ENCODE measurements at regions not wholly inside any gene's neighbourhood (a gene's known extent, or its start where the extent isn't known, plus 50 kb on each side); places are given as distances from the start of the nearest gene placed in this dataset.
"Not testable (repeated sequence)": the region's sequence is repeated elsewhere in the genome, so short reads cannot be mapped to it uniquely, and the experiment has no call there.

GRCh38 chr5:112062181-112062580, 305.2 kb upstream of the NREP start:
- no peak for ATAC-seq
- H3K9me3 Mint-ChIP-seq: no peaks in the 10 kb centered on the region
- peaks cover 7% of the 10 kb centered on the region for H3K27me3 Mint-ChIP-seq
- no peak overlapping the region for H3K27ac Mint-ChIP-seq
- no peak overlapping the region for H3K4me3 Mint-ChIP-seq
- DNase-seq: no peak
- H3K4me1 Mint-ChIP-seq: no peaks in the 10 kb centered on the region

GRCh38 chr5:112061666-112062065, 304.7 kb upstream of the NREP start:
- no peaks in the 10 kb centered on the region for H3K4me1 Mint-ChIP-seq
- no peak overlapping the region for H3K27ac Mint-ChIP-seq
- H3K9me3 Mint-ChIP-seq: no peaks in the 10 kb centered on the region
- peaks cover 6% of the 10 kb centered on the region for H3K27me3 Mint-ChIP-seq
- H3K4me3 Mint-ChIP-seq: no peak overlapping the region
- no peak for DNase-seq
- no peak for ATAC-seq

- Mint-ChIP-seq H3K4me3 (no peak overlapping the region), H3K27me3 (peaks cover 14% of the 10 kb centered on the region), H3K27ac (no peak overlapping the region), H3K9me3 (peaks cover 6 to 18% of the 10 kb centered on the region in 2 donors), H3K4me1 (no peaks in the 10 kb centered on the region)
- DNase-seq (no peak), ATAC-seq (no peak)
Observed at GRCh38 chr5:112059579-112060135, 302.7 kb upstream of the NREP start.

- no peaks in the 10 kb centered on the region for H3K4me1 Mint-ChIP-seq
- no peak overlapping the region for H3K27ac Mint-ChIP-seq
- peaks cover 9 to 18% of the 10 kb centered on the region in 2 donors for H3K9me3 Mint-ChIP-seq
- DNase-seq (no peak), ATAC-seq (no peak)
- peaks cover 21% of the 10 kb centered on the region for H3K27me3 Mint-ChIP-seq
- H3K4me3 Mint-ChIP-seq: no peak overlapping the region
Observed at GRCh38 chr5:112049738-112050137, 292.7 kb upstream of the NREP start.

GRCh38 chr5:112036206-112036605, 279.2 kb upstream of the NREP start:
- no peak overlapping the region for H3K27ac Mint-ChIP-seq
- ATAC-seq (no peak), DNase-seq (no peak)
- H3K27me3 Mint-ChIP-seq: no peaks in the 10 kb centered on the region
- H3K4me1 Mint-ChIP-seq: no peaks in the 10 kb centered on the region
- no peaks in the 10 kb centered on the region for H3K9me3 Mint-ChIP-seq
- H3K4me3 Mint-ChIP-seq: no peak overlapping the region

GRCh38 chr5:112034421-112034979, 277.5 kb upstream of the NREP start:
- Mint-ChIP-seq H3K27me3 (no peaks in the 10 kb centered on the region), H3K9me3 (no peaks in the 10 kb centered on the region), H3K4me3 (no peak overlapping the region), H3K4me1 (no peaks in the 10 kb centered on the region), H3K27ac (no peak overlapping the region)
- ATAC-seq: no peak
- no peak for DNase-seq

GRCh38 chr5:112026879-112027278, 269.9 kb upstream of the NREP start:
- not testable (repeated sequence) for DNase-seq, H3K4me3 Mint-ChIP-seq, H3K4me1 Mint-ChIP-seq, H3K27ac Mint-ChIP-seq, H3K27me3 Mint-ChIP-seq, ATAC-seq, H3K9me3 Mint-ChIP-seq

GRCh38 chr5:112025757-112026156, 268.8 kb upstream of the NREP start:
- no peak for ATAC-seq
- H3K4me3 Mint-ChIP-seq: no peak overlapping the region
- no peak overlapping the region for H3K27ac Mint-ChIP-seq
- peaks cover 0 to 4% of the 10 kb centered on the region in 2 donors for H3K9me3 Mint-ChIP-seq
- no peaks in the 10 kb centered on the region for H3K4me1 Mint-ChIP-seq
- no peaks in the 10 kb centered on the region for H3K27me3 Mint-ChIP-seq
- no peak for DNase-seq

- H3K27me3 Mint-ChIP-seq: no peaks in the 10 kb centered on the region
- no peak overlapping the region for H3K4me3 Mint-ChIP-seq
- H3K4me1 Mint-ChIP-seq: no peaks in the 10 kb centered on the region
- ATAC-seq: no peak
- peaks cover 0 to 4% of the 10 kb centered on the region in 2 donors for H3K9me3 Mint-ChIP-seq
- no peak for DNase-seq
- H3K27ac Mint-ChIP-seq: no peak overlapping the region
Observed at GRCh38 chr5:112024769-112025168, 267.8 kb upstream of the NREP start.

- peaks cover 0 to 4% of the 10 kb centered on the region in 2 donors for H3K9me3 Mint-ChIP-seq
- H3K4me1 Mint-ChIP-seq: no peaks in the 10 kb centered on the region
- DNase-seq: no peak
- no peaks in the 10 kb centered on the region for H3K27me3 Mint-ChIP-seq
- H3K4me3 Mint-ChIP-seq: no peak overlapping the region
- no peak for ATAC-seq
- H3K27ac Mint-ChIP-seq: no peak overlapping the region
Observed at GRCh38 chr5:112024221-112024620, 267.2 kb upstream of the NREP start.

- DNase-seq (no peak), ATAC-seq (no peak)
- Mint-ChIP-seq H3K27me3 (no peaks in the 10 kb centered on the region), H3K4me3 (no peak overlapping the region), H3K4me1 (no peaks in the 10 kb centered on the region), H3K9me3 (peaks cover 0 to 4% of the 10 kb centered on the region in 2 donors), H3K27ac (no peak overlapping the region)
Observed at GRCh38 chr5:112023766-112024165, 266.8 kb upstream of the NREP start.

GRCh38 chr5:112018846-112019245, 261.9 kb upstream of the NREP start:
- ATAC-seq: no peak
- no peaks in the 10 kb centered on the region for H3K27me3 Mint-ChIP-seq
- DNase-seq: no peak
- H3K27ac Mint-ChIP-seq: no peak overlapping the region
- H3K9me3 Mint-ChIP-seq: no peaks in the 10 kb centered on the region
- no peak overlapping the region for H3K4me3 Mint-ChIP-seq
- no peaks in the 10 kb centered on the region for H3K4me1 Mint-ChIP-seq

GRCh38 chr5:112016980-112017379, 260.0 kb upstream of the NREP start:
- no peaks in the 10 kb centered on the region for H3K4me1 Mint-ChIP-seq
- H3K4me3 Mint-ChIP-seq: no peak overlapping the region
- no peaks in the 10 kb centered on the region for H3K9me3 Mint-ChIP-seq

GRCh38 chr5:112014783-112015395, 257.9 kb upstream of the NREP start:
- Mint-ChIP-seq H3K27me3 (no peaks in the 10 kb centered on the region), H3K4me3 (no peak overlapping the region), H3K4me1 (no peaks in the 10 kb centered on the region), H3K9me3 (no peaks in the 10 kb centered on the region), H3K27ac (no peak overlapping the region)
- ATAC-seq (no peak), DNase-seq (no peak)

More at GRCh38 chr5:112016980-112017379, 260.0 kb upstream of the NREP start:
- DNase-seq: no peak
- Mint-ChIP-seq H3K27me3 (no peaks in the 10 kb centered on the region), H3K27ac (no peak overlapping the region)
- ATAC-seq: no peak

- Mint-ChIP-seq H3K27ac (no peak overlapping the region), H3K9me3 (no peaks in the 10 kb centered on the region), H3K4me1 (no peaks in the 10 kb centered on the region), H3K4me3 (no peak overlapping the region), H3K27me3 (no peaks in the 10 kb centered on the region)
- ATAC-seq (no peak), DNase-seq (no peak)
Observed at GRCh38 chr5:112013660-112014059, 256.7 kb upstream of the NREP start.

GRCh38 chr5:112012104-112012503, 255.1 kb upstream of the NREP start:
- ATAC-seq (no peak), DNase-seq (no peak)
- Mint-ChIP-seq H3K4me1 (no peaks in the 10 kb centered on the region), H3K4me3 (no peak overlapping the region), H3K27ac (no peak overlapping the region), H3K9me3 (no peaks in the 10 kb centered on the region), H3K27me3 (no peaks in the 10 kb centered on the region)

GRCh38 chr5:112010475-112010874, 253.5 kb upstream of the NREP start:
- DNase-seq (no peak), ATAC-seq (no peak)
- Mint-ChIP-seq H3K9me3 (no peaks in the 10 kb centered on the region), H3K27me3 (no peaks in the 10 kb centered on the region), H3K4me1 (no peaks in the 10 kb centered on the region), H3K4me3 (no peak overlapping the region), H3K27ac (no peak overlapping the region)
